Activated T-helper 17 cell treated with anti-CD3 and anti-CD28 coated beads, Interleukin-2, amount 50 U/mL, for 72 hours (primary cell): ENCODE measurements at regions not wholly inside any gene's neighbourhood (a gene's known extent, or its start where the extent isn't known, plus 50 kb on each side); places are given as distances from the start of the nearest gene placed in this dataset.

Experiments used
- ATAC-seq: fragments of 150-1000 bp; cut with Tn5 transposase; replicated peaks from 2 replicates; pipeline ENCODE4 v1.10.0; 2021; ENCODE audit warnings: mild to moderate bottlenecking, moderate library complexity
- H3K27ac Mint-ChIP-seq: one replicate; pipeline ENCODE4 v1.8.0; 2022; ENCODE audit warnings: mixed read lengths
- H3K27me3 Mint-ChIP-seq: one replicate; pipeline ENCODE4 v1.8.0; 2022; ENCODE audit warnings: mixed read lengths
- H3K36me3 Mint-ChIP-seq: one replicate; pipeline ENCODE4 v1.8.0; 2022; ENCODE audit warnings: low read depth, mild to moderate bottlenecking, mixed read lengths
- H3K4me1 Mint-ChIP-seq: one replicate; pipeline ENCODE4 v1.8.0; 2022; ENCODE audit warnings: mixed read lengths
- H3K4me3 Mint-ChIP-seq: one replicate; pipeline ENCODE4 v1.8.0; 2022; ENCODE audit warnings: mild to moderate bottlenecking, mixed read lengths
- H3K9me3 Mint-ChIP-seq: one replicate; pipeline ENCODE4 v1.8.0; 2022; ENCODE audit warnings: mixed read lengths

- no peaks in the 10 kb centered on the region for H3K36me3 Mint-ChIP-seq
- no peak overlapping the region for H3K27ac Mint-ChIP-seq
- H3K4me3 Mint-ChIP-seq = no peak overlapping the region
- H3K9me3 Mint-ChIP-seq = no peaks in the 10 kb centered on the region
- ATAC-seq = no peak
- H3K4me1 Mint-ChIP-seq = no peaks in the 10 kb centered on the region
- H3K27me3 Mint-ChIP-seq = no peaks in the 10 kb centered on the region
Observed at GRCh38 chr7:8975681-8976080, 542.3 kb downstream of the NXPH1 start.

- no peak for ATAC-seq
- Mint-ChIP-seq H3K4me3 (no peak overlapping the region), H3K27ac (no peak overlapping the region), H3K36me3 (no peaks in the 10 kb centered on the region), H3K27me3 (no peaks in the 10 kb centered on the region), H3K9me3 (peaks cover 5% of the 10 kb centered on the region), H3K4me1 (no peaks in the 10 kb centered on the region)
Observed at GRCh38 chr7:8982338-8982992, 549.1 kb downstream of the NXPH1 start.

- H3K9me3 Mint-ChIP-seq = peaks cover 5% of the 10 kb centered on the region
- H3K27me3 Mint-ChIP-seq = no peaks in the 10 kb centered on the region
- no peak overlapping the region for H3K27ac Mint-ChIP-seq
- no peak overlapping the region for H3K4me3 Mint-ChIP-seq
- H3K36me3 Mint-ChIP-seq = no peaks in the 10 kb centered on the region
- no peaks in the 10 kb centered on the region for H3K4me1 Mint-ChIP-seq
- no peak for ATAC-seq
Observed at GRCh38 chr7:8985255-8985654, 551.8 kb downstream of the NXPH1 start.

- Mint-ChIP-seq H3K4me3 (no peak overlapping the region), H3K27ac (no peak overlapping the region), H3K36me3 (no peaks in the 10 kb centered on the region), H3K27me3 (no peaks in the 10 kb centered on the region), H3K4me1 (no peaks in the 10 kb centered on the region), H3K9me3 (peaks cover 5% of the 10 kb centered on the region)
- ATAC-seq = no peak
Observed at GRCh38 chr7:8988267-8988666, 554.9 kb downstream of the NXPH1 start.

- no peaks in the 10 kb centered on the region for H3K36me3 Mint-ChIP-seq
- no peaks in the 10 kb centered on the region for H3K4me1 Mint-ChIP-seq
- H3K4me3 Mint-ChIP-seq = no peak overlapping the region
- no peak overlapping the region for H3K27ac Mint-ChIP-seq
- H3K27me3 Mint-ChIP-seq = no peaks in the 10 kb centered on the region
- ATAC-seq = no peak
- H3K9me3 Mint-ChIP-seq = peaks cover 4% of the 10 kb centered on the region
Observed at GRCh38 chr7:8991159-8991558, 557.8 kb downstream of the NXPH1 start.

- H3K27ac Mint-ChIP-seq = no peak overlapping the region
- no peaks in the 10 kb centered on the region for H3K4me1 Mint-ChIP-seq
- H3K36me3 Mint-ChIP-seq = no peaks in the 10 kb centered on the region
- ATAC-seq = no peak
- no peaks in the 10 kb centered on the region for H3K27me3 Mint-ChIP-seq
- H3K4me3 Mint-ChIP-seq = no peak overlapping the region
- H3K9me3 Mint-ChIP-seq = peaks cover 11% of the 10 kb centered on the region
Observed at GRCh38 chr7:8998762-8999161, 565.4 kb downstream of the NXPH1 start.

GRCh38 chr7:9013940-9014339 lies 580.5 kb downstream of the NXPH1 start:
- Mint-ChIP-seq H3K9me3 (peaks cover 20% of the 10 kb centered on the region), H3K27me3 (no peaks in the 10 kb centered on the region), H3K36me3 (no peaks in the 10 kb centered on the region), H3K4me3 (no peak overlapping the region), H3K27ac (no peak overlapping the region), H3K4me1 (no peaks in the 10 kb centered on the region)
- ATAC-seq = no peak

GRCh38 chr7:9017286-9017685 lies 583.9 kb downstream of the NXPH1 start:
- H3K4me1 Mint-ChIP-seq = no peaks in the 10 kb centered on the region
- H3K27me3 Mint-ChIP-seq = no peaks in the 10 kb centered on the region
- no peak overlapping the region for H3K4me3 Mint-ChIP-seq
- H3K9me3 Mint-ChIP-seq = peaks cover 18% of the 10 kb centered on the region
- H3K36me3 Mint-ChIP-seq = no peaks in the 10 kb centered on the region
- no peak for ATAC-seq
- no peak overlapping the region for H3K27ac Mint-ChIP-seq

- ATAC-seq = no peak
- H3K4me3 Mint-ChIP-seq = no peak overlapping the region
- no peaks in the 10 kb centered on the region for H3K4me1 Mint-ChIP-seq
- H3K36me3 Mint-ChIP-seq = no peaks in the 10 kb centered on the region
- no peak overlapping the region for H3K27ac Mint-ChIP-seq
- no peaks in the 10 kb centered on the region for H3K27me3 Mint-ChIP-seq
- H3K9me3 Mint-ChIP-seq = peaks cover 10% of the 10 kb centered on the region
Observed at GRCh38 chr7:9022456-9022855, 589.0 kb downstream of the NXPH1 start.

GRCh38 chr7:9023675-9024294 lies 590.4 kb downstream of the NXPH1 start:
- Mint-ChIP-seq H3K9me3 (peaks cover 3% of the 10 kb centered on the region), H3K27me3 (no peaks in the 10 kb centered on the region), H3K4me3 (no peak overlapping the region), H3K27ac (no peak overlapping the region), H3K36me3 (no peaks in the 10 kb centered on the region), H3K4me1 (no peaks in the 10 kb centered on the region)
- ATAC-seq = no peak

GRCh38 chr7:9026121-9026520 lies 592.7 kb downstream of the NXPH1 start:
- ATAC-seq = no peak
- H3K9me3 Mint-ChIP-seq = peaks cover 3% of the 10 kb centered on the region
- no peak overlapping the region for H3K4me3 Mint-ChIP-seq
- H3K27ac Mint-ChIP-seq = no peak overlapping the region
- H3K27me3 Mint-ChIP-seq = no peaks in the 10 kb centered on the region
- H3K4me1 Mint-ChIP-seq = no peaks in the 10 kb centered on the region
- no peaks in the 10 kb centered on the region for H3K36me3 Mint-ChIP-seq

- Mint-ChIP-seq H3K27ac (no peak overlapping the region), H3K4me3 (no peak overlapping the region), H3K4me1 (no peaks in the 10 kb centered on the region), H3K27me3 (no peaks in the 10 kb centered on the region), H3K9me3 (no peaks in the 10 kb centered on the region), H3K36me3 (no peaks in the 10 kb centered on the region)
- no peak for ATAC-seq
Observed at GRCh38 chr7:9028012-9028411, 594.6 kb downstream of the NXPH1 start.

- Mint-ChIP-seq H3K27me3 (no peaks in the 10 kb centered on the region), H3K9me3 (no peaks in the 10 kb centered on the region), H3K36me3 (no peaks in the 10 kb centered on the region), H3K4me1 (no peaks in the 10 kb centered on the region), H3K27ac (no peak overlapping the region), H3K4me3 (no peak overlapping the region)
- no peak for ATAC-seq
Observed at GRCh38 chr7:9029681-9030530, 596.5 kb downstream of the NXPH1 start.

- no peaks in the 10 kb centered on the region for H3K9me3 Mint-ChIP-seq
- H3K4me3 Mint-ChIP-seq = no peak overlapping the region
- no peaks in the 10 kb centered on the region for H3K27me3 Mint-ChIP-seq
- H3K36me3 Mint-ChIP-seq = no peaks in the 10 kb centered on the region
- no peaks in the 10 kb centered on the region for H3K4me1 Mint-ChIP-seq
- H3K27ac Mint-ChIP-seq = no peak overlapping the region
- no peak for ATAC-seq
Observed at GRCh38 chr7:9030976-9031375, 597.6 kb downstream of the NXPH1 start.

- H3K4me3 Mint-ChIP-seq = no peak overlapping the region
- H3K27me3 Mint-ChIP-seq = no peaks in the 10 kb centered on the region
- H3K36me3 Mint-ChIP-seq = no peaks in the 10 kb centered on the region
- no peaks in the 10 kb centered on the region for H3K9me3 Mint-ChIP-seq
- H3K27ac Mint-ChIP-seq = no peak overlapping the region
- no peak for ATAC-seq
- H3K4me1 Mint-ChIP-seq = no peaks in the 10 kb centered on the region
Observed at GRCh38 chr7:9031386-9031785, 598.0 kb downstream of the NXPH1 start.
